G401 (cell line): ENCODE measurements at regions not wholly inside any gene's neighbourhood (a gene's known extent, or its start where the extent isn't known, plus 50 kb on each side); places are given as distances from the start of the nearest gene placed in this dataset.
"Not testable (repeated sequence)": the region's sequence is repeated elsewhere in the genome, so short reads cannot be mapped to it uniquely, and the experiment has no call there.

Experiments used
- DNase-seq: peaks from one replicate; pipeline ENCODE4 v3.0.0-alpha.2; 2015; ENCODE audit warnings: low spot score
- in situ Hi-C: cut with HindIII; loops from 2 replicates; pipeline ENCODE4 v1.10.0; 2016; ENCODE audit warnings: low sequenced_read_pairs, mixed read lengths

DNA sequence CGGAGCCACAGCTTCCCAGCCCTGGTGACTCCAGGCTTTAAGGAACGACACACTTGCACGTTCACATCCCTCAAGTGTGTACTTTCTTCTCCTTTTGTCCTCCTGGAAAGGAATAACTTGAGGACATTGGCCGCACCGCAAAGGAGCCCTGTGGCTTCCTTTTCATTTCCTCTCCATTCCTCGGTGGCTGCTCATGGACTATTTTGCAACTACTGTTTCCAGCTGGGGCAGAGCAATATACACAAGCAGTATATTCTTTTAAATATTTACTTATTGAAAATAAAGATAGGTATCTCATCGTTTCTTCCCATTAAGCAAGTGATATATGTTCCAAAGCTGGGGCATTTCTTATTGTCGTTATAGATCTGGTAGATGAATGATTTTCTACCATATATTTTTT lies 97.2 kb upstream of the LYZL1 start:
- in situ Hi-C loops = no loop called here
- DNase-seq = no peak

DNA sequence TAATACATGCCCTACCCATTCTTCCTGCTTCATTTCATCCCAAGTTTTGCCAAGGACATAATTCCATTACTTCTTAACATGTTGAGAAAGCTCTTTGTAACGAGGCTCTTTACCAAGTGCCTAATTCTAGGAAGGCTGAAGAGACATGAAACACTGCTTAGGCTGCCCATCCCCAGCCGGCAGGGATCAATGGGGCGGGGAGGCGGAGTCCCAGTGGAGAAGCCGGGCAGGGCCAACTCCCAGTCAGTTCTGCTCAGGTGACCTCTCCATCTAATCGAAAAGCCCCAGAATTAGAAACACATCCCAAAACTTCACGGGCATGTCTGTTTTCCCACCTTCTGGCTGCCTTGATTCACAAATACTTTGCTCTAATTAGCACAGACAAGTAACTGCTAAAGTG lies 89.5 kb upstream of the LYZL1 start:
- in situ Hi-C loops = no loop called here
- no peak for DNase-seq

DNA sequence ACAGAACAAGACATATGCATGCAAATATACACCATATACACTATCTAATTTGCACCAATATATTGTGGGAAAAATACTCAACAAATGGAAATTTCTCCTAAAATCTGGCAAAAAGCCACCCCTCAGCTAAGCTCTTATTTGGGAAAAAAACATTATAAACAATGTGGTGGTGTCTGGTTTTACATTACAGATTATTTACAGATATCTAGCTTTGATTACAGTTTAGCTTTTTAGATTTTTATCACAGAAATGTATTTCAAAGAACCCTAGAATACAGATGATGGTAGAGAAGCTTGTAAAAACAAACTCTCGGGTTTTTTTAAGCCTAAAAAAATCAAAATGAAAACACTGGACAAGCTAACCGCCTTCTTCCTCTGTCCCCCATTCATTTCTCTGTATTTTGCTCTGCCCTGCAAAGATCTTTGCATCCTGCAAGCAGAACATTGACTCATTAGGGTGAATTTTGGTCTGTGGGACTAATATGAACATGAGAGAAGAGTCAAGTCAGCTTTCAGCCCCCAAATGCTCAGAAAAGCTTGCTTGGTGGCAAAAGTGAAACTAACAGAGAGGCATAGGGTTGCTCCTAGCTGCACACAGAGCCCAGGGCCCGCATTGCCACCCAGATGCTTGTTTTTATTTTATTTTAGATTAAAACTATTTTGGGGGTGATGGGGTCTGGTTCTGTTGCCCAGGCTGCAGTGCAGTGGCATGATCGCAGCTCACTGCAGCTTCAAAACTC lies 88.8 kb upstream of the LYZL1 start:
- in situ Hi-C loops = no loop called here
- no peak for DNase-seq

DNA sequence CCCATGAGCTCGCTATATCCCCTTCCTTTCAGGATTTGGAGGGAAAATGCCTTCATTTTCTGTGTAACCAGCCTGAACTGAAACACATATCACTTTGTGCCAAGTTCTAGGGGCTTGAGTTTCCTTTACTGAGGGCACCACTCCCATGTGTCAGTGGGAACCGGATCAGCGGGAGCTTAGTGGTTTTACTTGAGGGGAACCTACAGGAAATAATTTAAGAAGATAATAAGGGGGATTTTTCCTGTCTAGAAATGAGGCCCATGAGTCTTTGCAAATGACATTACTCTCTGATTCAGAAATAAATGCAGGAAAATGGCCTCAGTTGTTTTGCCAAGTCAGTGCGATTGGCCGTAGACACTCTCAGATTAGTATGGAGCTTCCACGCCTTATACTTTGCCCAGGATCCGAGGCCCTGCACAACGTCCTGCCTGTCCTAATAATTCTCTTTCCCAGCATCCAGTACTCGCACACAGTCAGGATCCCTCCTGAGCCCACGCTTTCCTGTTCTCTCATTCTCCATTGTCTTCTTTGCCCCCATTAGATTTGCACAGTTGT lies 86.4 kb upstream of the LYZL1 start:
- in situ Hi-C loops = no loop called here
- no peak for DNase-seq

DNA sequence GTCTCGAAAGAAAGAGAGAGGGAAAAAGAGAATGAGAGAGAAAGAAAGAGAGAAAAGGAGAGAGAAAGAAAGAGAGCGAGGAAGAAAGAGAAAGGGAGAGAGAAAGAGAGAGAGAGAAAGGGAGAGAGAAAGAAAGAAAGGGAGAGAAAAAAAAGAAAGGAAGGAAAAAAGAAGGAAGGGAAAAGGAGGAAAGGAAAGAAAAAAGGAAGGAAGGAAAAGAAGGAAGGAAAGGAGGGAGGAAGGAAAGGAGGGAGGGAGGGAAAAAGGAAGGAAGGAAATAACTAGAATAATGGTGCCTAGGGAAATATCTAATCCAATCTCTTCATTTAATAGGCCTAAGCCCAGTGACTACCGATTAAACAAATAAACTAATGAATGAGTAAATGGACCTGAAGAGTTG lies 85.4 kb upstream of the LYZL1 start:
- in situ Hi-C loops = no loop called here
- no peak for DNase-seq

DNA sequence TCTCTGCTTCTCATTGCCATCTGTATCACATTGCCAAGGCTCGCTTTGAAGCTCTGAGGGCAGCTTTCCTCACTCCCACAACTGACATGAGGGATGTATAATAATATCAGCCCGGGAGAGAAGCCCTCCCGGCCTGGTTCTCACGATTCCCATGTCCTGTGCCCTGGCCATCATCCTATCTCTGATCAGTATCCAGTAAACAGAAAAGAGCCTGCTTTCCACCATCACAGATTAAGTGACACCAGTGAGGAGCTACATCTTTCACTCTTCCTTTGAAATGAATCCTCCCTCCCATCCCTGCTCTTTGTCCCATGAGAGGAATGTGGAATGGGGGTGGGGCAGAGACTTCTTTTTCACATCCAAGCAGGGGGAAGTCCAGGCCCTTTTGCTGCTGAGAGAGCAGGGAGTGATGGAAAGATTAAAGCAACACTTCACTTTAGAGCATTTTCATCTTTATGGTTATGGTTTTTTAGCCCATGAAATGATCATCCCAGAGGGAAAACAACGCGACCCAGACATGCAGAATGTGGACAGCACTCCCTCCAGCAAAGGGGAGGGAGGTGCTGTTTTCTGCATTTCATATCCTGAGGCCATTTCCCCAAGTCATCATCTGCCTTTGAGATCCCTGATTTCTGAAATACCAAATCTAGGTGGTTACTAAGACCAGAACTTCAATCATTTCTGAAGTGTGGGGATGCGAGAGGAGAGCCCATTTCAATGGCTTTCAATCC lies 84.6 kb upstream of the LYZL1 start:
- no peak for DNase-seq
- in situ Hi-C loops = no loop called here

DNA sequence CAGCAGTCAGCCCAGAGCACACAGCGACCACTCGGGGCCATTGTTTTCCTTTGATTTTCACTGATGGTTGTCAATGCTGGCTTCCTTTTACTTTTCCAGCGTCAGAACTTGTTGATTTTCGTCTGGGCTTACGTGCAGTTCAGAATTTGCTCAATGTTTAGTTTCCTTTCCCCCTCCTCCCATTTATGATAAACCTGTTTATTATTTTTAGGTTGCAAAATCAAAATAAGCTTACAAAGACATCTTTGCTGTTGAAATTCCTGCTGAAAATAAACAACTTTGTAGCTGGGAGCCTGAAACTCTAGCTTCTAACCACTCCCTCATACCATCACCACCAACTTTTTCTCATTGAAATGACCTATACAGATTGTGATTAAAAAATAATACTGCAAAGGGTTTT lies 83.1 kb upstream of the LYZL1 start:
- no peak for DNase-seq
- in situ Hi-C loops = no loop called here

DNA sequence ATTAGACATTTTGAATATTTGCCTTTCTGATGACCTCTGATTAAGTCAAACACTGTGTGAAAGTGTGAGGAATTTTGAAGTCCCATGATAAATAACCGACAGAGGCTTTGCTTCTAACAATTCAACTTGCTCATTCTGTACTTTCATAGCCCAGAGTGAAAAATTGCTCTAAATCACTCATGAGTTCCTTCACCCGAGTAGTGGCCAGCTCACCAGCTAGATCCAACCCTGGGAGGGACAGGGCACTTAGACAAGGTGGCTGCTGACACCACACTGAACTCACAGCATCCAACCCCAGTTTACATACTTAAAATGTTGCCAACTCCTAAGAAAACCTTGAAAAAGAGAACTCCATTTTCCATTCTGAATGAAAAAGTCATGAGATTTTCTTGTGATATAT lies 80.0 kb upstream of the LYZL1 start:
- no peak for DNase-seq
- in situ Hi-C loops = no loop called here

DNA sequence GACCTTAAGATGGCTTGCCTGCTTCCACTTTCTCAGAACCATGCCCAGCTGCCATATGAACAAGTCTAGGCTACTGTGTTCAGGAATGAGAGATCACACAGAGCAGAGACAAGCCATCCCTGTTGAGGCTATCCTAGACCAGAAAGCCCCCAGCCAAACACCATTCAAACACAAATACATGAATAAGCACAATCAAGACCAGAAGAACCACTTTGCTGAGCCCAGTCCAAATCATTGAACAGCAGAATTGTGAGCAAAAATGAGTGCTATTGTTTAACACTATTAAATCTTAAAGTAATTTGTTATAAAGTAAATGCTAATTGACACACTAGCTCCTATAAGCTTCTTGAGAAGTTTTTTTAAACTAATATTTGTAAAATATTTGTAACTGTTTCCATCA lies 79.0 kb upstream of the LYZL1 start:
- in situ Hi-C loops = no loop called here
- DNase-seq = no peak

DNA sequence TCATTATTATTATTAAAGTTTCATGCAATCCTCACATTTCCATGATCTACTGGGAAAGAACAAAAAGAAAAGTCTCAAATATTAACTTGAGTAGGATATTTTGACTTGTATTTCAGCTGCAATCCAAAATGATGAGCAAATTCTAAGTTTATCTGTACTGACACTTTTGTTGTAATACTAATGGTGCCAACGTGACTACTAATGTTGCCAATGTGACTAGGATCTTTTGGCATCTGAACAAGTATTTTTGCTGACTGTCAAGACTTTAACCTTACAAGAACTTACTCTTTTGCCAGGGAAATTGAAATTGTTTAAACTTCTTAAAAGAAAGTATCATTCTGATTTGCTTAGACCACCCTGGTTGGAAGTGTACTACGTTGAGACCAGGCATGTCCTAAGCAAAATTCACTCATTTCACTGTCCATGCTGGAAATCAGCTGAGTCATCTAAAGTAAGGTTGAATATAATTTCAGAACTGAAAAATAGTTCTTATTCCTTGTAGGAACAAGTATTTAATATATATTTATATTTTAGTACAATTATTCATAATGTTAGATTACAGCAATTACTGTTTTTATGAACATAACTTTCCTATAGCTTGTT lies 78.5 kb upstream of the LYZL1 start:
- no peak for DNase-seq
- in situ Hi-C loops = no loop called here

DNA sequence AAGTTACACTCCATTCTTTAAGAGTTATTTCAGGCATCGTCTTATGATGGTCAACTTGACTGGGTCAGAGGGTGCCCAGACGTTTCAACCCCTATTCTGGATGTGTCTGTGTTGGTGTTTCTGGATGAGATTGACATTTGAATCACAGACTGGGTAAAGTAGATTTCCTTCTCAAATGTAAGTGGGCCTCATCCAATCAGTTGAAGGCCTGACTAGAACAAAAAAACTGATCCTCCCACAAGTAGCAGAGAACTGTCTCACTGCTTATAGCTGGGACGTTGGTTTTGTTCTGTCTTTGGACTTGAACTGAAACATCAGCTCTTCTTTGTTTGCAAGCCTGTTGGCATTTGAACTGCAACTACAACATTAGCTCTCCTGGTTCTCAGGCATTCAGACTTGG lies 76.3 kb upstream of the LYZL1 start:
- in situ Hi-C loops = no loop called here
- DNase-seq = no peak

DNA sequence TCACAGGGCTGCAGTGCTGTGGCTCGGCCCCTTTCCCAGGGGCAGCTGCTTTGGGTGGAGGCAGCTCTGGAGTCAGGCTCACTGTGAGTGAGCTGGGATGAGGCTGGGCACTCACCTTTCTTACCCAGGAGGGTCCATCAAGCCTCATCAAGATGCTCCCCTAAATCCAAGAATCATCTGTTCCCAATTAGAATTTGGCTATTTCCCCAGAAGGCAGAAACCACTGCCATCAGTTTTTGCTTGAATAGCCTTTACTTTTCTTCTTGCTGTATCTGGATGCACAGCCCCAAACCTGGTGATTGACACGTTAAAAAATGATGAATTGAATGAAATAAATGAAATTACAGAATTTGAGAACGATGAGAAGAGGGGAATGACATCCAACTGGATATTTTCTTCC lies 74.3 kb upstream of the LYZL1 start:
- in situ Hi-C loops = no loop called here
- no peak for DNase-seq

DNA sequence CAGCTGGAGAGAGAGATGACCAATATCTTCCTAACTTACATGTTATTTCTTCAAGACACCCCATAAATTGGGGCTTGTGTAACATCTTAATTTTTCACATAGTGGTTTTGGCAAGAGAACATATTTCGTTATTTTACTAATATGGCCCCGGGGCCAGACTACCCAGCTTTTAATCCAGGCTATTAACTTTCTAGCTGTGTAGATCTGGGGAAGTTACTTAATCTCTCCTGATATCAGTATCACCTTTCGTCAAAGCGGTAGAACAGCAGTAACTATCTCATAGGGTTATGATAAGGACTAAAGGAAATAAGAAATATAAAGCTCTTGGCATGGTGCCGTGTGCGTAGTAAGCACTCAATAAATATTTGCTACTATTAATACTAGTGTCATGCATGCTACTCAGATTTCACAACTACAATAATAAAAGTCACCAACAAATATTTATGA lies 71.6 kb upstream of the LYZL1 start:
- in situ Hi-C loops = no loop called here

DNA sequence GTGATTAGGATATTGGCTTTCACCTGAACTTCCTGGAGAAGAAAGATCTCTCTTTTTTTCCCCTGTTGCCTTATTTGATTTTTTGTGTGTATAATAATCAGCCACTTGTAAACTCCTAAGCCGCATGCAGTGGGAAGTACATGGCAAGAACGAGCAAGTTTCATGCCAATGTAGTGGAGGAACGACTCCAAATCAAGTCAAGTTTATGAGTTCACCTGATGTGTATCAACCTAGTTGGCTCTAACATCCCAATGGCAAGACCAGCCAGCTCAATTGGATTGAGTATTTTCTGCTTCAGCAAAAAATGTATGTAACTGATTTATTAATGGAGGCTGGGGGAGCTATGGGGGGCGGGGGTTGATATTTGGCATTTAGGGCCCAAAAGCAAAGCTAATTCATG lies 65.5 kb upstream of the LYZL1 start:
- in situ Hi-C loops = no loop called here
- DNase-seq = no peak

More for the DNA sequence above, 71.6 kb upstream of the LYZL1 start:
- DNase-seq = no peak

DNA sequence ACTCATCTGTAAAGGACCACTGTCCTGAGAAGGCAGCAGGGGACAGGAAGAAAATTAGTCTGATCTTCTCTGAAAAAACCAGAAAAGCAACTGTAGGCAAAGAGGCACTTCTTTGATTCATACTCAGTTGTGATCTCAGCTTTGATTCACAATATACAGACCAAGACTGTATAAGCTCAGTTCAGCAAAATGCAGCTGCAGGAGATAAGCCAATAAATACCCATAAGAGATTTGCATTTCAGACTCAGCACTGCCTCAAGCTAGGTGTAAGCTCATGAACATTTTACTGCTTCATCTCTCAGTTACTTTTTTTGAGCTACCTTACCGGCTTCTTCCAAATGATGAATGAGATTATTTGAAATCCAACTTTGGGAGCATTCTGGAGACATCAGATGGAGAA lies 64.2 kb upstream of the LYZL1 start:
- in situ Hi-C loops = no loop called here
- no peak for DNase-seq

DNA sequence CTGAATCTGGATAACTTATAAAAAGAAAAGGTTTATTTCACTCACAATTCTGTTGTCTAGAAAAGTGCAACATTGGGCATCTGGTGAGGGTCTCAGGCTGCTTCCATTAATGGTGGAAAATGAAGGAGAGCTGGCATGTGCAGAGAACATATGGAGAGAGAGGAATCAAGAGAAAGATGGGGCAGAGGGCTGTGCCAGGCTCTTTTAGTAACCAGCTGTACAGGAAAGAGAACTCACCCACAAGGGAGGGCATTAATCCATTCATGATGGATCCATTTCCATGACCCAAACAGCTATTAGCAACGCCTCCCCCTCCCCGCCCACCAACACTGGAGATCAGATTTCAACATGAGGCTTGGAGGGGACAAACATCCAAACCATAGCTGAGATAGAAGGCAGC lies 61.7 kb upstream of the LYZL1 start:
- no peak for DNase-seq
- in situ Hi-C loops = no loop called here

DNA sequence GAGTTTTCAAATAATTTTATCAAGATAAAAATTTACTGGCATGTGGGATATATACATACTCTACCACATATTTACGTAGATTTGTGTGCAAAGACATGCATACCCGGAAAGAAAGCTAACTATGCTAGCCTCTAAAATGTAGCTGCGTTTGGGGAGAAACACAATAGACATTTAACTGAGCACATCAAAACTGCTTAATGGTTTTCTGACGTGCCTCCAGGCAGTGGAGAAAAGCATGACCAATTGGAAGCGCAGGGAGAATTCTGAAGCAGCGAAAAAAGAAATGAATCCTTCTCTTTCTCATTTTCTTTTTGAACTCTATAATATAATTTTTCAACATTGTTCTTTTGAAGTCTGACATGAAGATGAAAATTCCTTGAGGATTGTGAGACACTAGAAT lies 60.3 kb upstream of the LYZL1 start:
- no peak for DNase-seq
- in situ Hi-C loops = no loop called here

DNA sequence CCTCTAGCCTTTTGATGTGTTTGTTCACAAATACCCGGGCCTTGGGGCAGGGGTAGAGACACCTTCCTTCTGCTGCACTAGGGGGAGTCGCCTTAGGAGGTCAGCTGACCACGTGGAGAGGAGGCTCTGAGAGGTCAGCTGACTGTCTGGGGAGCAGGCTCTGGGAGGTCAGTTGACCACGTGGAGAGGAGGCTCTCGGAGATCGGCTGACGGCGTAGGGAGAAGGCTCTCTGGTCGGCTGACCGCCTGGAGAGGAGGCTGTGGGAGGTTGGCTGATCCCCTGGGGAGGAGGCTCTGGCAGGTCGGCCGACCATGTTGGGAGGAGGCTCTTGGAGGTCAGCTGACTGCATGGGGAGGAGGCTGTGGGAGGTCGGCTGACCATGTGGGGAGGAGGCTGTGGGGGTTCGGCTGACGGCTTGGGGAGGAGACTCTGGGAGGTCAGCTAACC lies 59.6 kb upstream of the LYZL1 start:
- no peak for DNase-seq
- in situ Hi-C loops = no loop called here

DNA sequence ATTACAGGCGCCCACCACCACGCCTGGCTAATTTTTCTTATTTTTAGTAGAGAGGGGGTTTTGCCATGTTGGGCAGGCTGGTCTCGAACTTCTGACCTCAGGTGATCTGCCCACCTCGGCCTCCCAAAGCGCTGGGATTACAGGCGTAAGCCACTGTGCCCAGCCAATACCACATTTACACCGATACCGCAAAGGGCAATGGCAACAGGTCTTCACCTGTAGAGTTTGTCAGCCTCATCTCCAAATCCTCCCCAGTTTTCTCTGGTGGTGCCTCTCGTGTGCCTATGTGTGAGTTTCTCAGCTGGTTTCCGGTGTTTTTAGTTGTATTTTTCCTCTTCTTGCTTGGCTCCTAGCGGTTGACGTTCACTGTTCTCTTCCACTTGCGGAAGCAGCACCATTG lies 52.0 kb upstream of the LYZL1 start:
- in situ Hi-C loops, DNase-seq: not testable (repeated sequence)

DNA sequence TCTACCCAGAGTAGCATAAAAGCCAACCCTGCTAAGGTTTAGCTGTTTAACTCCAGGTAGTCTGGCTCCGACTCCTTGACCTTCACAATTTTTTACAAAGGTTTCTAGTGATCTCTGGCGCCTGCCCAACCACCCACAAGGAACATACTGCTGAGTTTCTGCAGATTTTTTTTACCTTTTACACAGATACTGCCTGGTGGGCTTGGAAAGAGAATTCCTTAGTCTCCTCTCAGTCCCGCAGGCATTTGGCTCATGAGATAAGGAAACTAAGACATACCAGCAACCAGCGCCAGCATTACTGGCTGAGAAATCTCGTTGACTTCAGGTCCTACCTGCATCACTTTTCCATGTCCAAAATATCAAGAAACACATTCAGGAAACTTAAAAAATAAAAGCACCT lies 51.1 kb upstream of the LYZL1 start:
- in situ Hi-C loops = no loop called here
- DNase-seq = peak; percentile 14
